H1 (cell line): ENCODE measurements at regions not wholly inside any gene's neighbourhood (a gene's known extent, or its start where the extent isn't known, plus 50 kb on each side); places are given as distances from the start of the nearest gene placed in this dataset.

Experiments
- CTCF ChIA-PET: fragments of 300-600 bp; sonication (Branson Sonifier 250); formaldehyde crosslinking; loops from one replicate; lab custom pipeline; 2021; ENCODE audit not compliant: partially characterized antibody; lab: Charles Lee
- POLR2A ChIA-PET: fragments of 300-600 bp; sonication (Branson Sonifier 250); formaldehyde crosslinking; loops from one replicate; lab custom pipeline; 2021; ENCODE audit warnings: inconsistent platforms; ENCODE audit not compliant: partially characterized antibody; lab: Charles Lee
- DNase-seq, 2 experiments: peaks; one replicate each; pipeline versions ENCODE4 v3.0.0 to v3.0.0-alpha.2; 2010 to 2022; ENCODE audit warnings: low spot score in 2 of 2, low read depth in 1 of 2, mixed read lengths in 1 of 2
- FAIRE-seq: peaks from 2 replicates; lab custom pipeline; 2011; peaks lifted over from hg19 to GRCh38; lab: Jason Lieb, UNC
- H2AFZ ChIP-seq: 2 replicates; pipeline ENCODE4 v1.8.1; 2012; ENCODE audit warnings: low read length, inconsistent platforms
- H2AK5ac ChIP-seq: 2 replicates; pipeline ENCODE4 v1.6.1; 2013; ENCODE audit warnings: low read depth, low read length
- H2BK120ac ChIP-seq: replicated peaks from 2 replicates; pipeline ENCODE3; 2013; ENCODE audit warnings: low read depth, low read length, inconsistent platforms
- H2BK12ac ChIP-seq: 2 replicates; pipeline ENCODE4 v1.6.1; 2013; ENCODE audit warnings: low read depth, low read length
- H2BK15ac ChIP-seq: 2 replicates; pipeline ENCODE4 v1.6.1; 2013; ENCODE audit warnings: low read length
- H2BK20ac ChIP-seq: 2 replicates; pipeline ENCODE4 v1.6.1; 2013; ENCODE audit warnings: low read length
- H2BK5ac ChIP-seq: 2 replicates; pipeline ENCODE4 v1.6.1; 2013; ENCODE audit warnings: low read depth, low read length
- H3K14ac ChIP-seq: 2 replicates; pipeline ENCODE4 v1.6.1; 2013; ENCODE audit warnings: inconsistent platforms; ENCODE audit not compliant: insufficient read length
- H3K18ac ChIP-seq: 2 replicates; pipeline ENCODE4 v1.6.1; 2013; ENCODE audit warnings: low read length; ENCODE audit errors: extremely low read depth
- H3K23ac ChIP-seq: 2 replicates; pipeline ENCODE4 v1.6.1; 2013; ENCODE audit warnings: inconsistent platforms; ENCODE audit not compliant: insufficient read length
- H3K23me2 ChIP-seq: 2 replicates; pipeline ENCODE4 v1.6.1; 2013; ENCODE audit warnings: low read depth, low read length
- H3K27ac ChIP-seq: 2 replicates; pipeline ENCODE4 v1.6.1; 2011; ENCODE audit warnings: low read depth, low read length, inconsistent platforms
- H3K27me3 ChIP-seq, 4 experiments: replicated peaks in 1 of 4; 1 replicate in 1 of 4; 2 replicates in 3 of 4; pipeline versions ENCODE4 v1.6.1 to v1.8.1; 2011 to 2013; ENCODE audit warnings: low read length in 3 of 4, mild to moderate bottlenecking in 3 of 4, inconsistent platforms in 2 of 4, mixed read lengths in 2 of 4, moderate library complexity in 1 of 4; ENCODE audit not compliant: control insufficient read depth in 3 of 4, insufficient read depth in 3 of 4; ENCODE audit errors: extremely low read depth in 1 of 4
- H3K36me3 ChIP-seq, 4 experiments: 2 replicates each; pipeline versions ENCODE4 v1.6.1 to v1.8.1; 2011 to 2013; ENCODE audit warnings: mild to moderate bottlenecking in 4 of 4, low read length in 3 of 4, moderate library complexity in 2 of 4, control low read depth in 1 of 4, inconsistent platforms in 1 of 4; ENCODE audit not compliant: insufficient read depth in 4 of 4, control insufficient read depth in 2 of 4
- H3K4ac ChIP-seq: replicated peaks from 2 replicates; pipeline ENCODE3; 2013; ENCODE audit warnings: low read length, low read depth, mixed read lengths, inconsistent platforms; ENCODE audit not compliant: insufficient read length
- H3K4me1 ChIP-seq, 4 experiments: replicated peaks in 1 of 4; 1 replicate in 1 of 4; 2 replicates in 3 of 4; pipeline versions ENCODE4 v1.6.1 to v1.8.1; 2011 to 2013; ENCODE audit warnings: low read length in 3 of 4, inconsistent platforms in 2 of 4, mixed read lengths in 1 of 4; ENCODE audit not compliant: insufficient read depth in 4 of 4, control insufficient read depth in 3 of 4
- H3K4me2 ChIP-seq, 2 experiments: 2 replicates each; pipeline versions ENCODE4 v1.6.1 to v1.8.1; 2011 to 2013; ENCODE audit warnings: low read depth in 2 of 2, low read length in 2 of 2, control low read depth in 1 of 2, inconsistent platforms in 1 of 2, mild to moderate bottlenecking in 1 of 2; ENCODE audit not compliant: insufficient read depth in 1 of 2
- H3K4me3 ChIP-seq, 4 experiments: fragments of 200-600, 300-600 bp in 1 of 4; sonication (generic), shearing (Covaris generic), sonication (Bioruptor Twin) in 1 of 4; 2 replicates each; pipeline versions ENCODE4 v1.5.1 to v1.8.1; 2011 to 2016; ENCODE audit warnings: low read length in 4 of 4, low read depth in 3 of 4, control low read depth in 2 of 4, inconsistent platforms in 2 of 4, mild to moderate bottlenecking in 2 of 4, mixed read lengths in 1 of 4, moderate library complexity in 1 of 4; ENCODE audit not compliant: insufficient read depth in 2 of 4; ENCODE audit errors: extremely low read depth in 1 of 4
- H3K56ac ChIP-seq: replicated peaks from 2 replicates; pipeline ENCODE3; 2013; ENCODE audit warnings: low read depth, mild to moderate bottlenecking, mixed read lengths, low read length, inconsistent platforms; ENCODE audit not compliant: insufficient read length
- H3K79me1 ChIP-seq: 2 replicates; pipeline ENCODE4 v1.6.1; 2013; ENCODE audit warnings: low read depth, low read length, control low read depth
- H3K79me2 ChIP-seq, 2 experiments: 2 replicates each; pipeline versions ENCODE4 v1.6.1 to v1.8.1; 2012 to 2013; ENCODE audit warnings: low read length in 2 of 2, mild to moderate bottlenecking in 2 of 2, inconsistent platforms in 1 of 2; ENCODE audit not compliant: insufficient read depth in 2 of 2, control insufficient read depth in 1 of 2
- H3K9ac ChIP-seq, 4 experiments: replicated peaks in 1 of 4; 1 replicate in 1 of 4; 2 replicates in 3 of 4; pipeline versions ENCODE4 v1.6.1 to v1.8.1; 2011 to 2013; ENCODE audit warnings: low read depth in 3 of 4, low read length in 3 of 4, control low read depth in 2 of 4, mild to moderate bottlenecking in 2 of 4, moderate library complexity in 2 of 4, inconsistent platforms in 1 of 4; ENCODE audit errors: extremely low read depth in 1 of 4
- H3K9me3 ChIP-seq, 2 experiments: 2 replicates each; pipeline versions ENCODE4 v1.6.1 to v1.8.1; 2012 to 2013; ENCODE audit warnings: mild to moderate bottlenecking in 2 of 2, moderate library complexity in 2 of 2, control low read depth in 1 of 2, inconsistent platforms in 1 of 2, low read depth in 1 of 2, low read length in 1 of 2, mixed read lengths in 1 of 2; ENCODE audit not compliant: insufficient read depth in 2 of 2
- H4K20me1 ChIP-seq, 2 experiments: replicated peaks in 1 of 2; 2 replicates each; pipeline versions ENCODE3 to v1.8.1; 2011 to 2013; ENCODE audit warnings: inconsistent platforms in 2 of 2, low read length in 2 of 2, mild to moderate bottlenecking in 1 of 2; ENCODE audit not compliant: insufficient read depth in 2 of 2, control insufficient read depth in 1 of 2
- H4K5ac ChIP-seq: 2 replicates; pipeline ENCODE4 v1.6.1; 2013; ENCODE audit warnings: low read length, low read depth, mixed read lengths, inconsistent platforms; ENCODE audit not compliant: insufficient read length
- H4K8ac ChIP-seq: 2 replicates; pipeline ENCODE4 v1.8.0; 2013; ENCODE audit warnings: mild to moderate bottlenecking, moderate library complexity, low read length, inconsistent platforms; ENCODE audit not compliant: insufficient read depth; ENCODE audit errors: extremely low read depth
- H4K91ac ChIP-seq: replicated peaks from 2 replicates; pipeline ENCODE3; 2013; ENCODE audit warnings: low read length, mixed read lengths, inconsistent platforms; ENCODE audit not compliant: insufficient read length
- ASH2L ChIP-seq: fragments of 200-600, 300-600 bp; sonication (generic); IDR thresholded peaks from one replicate; pipeline ENCODE4 v1.7.1; 2017; ENCODE audit warnings: low read length
- EZH2 ChIP-seq: fragments of 200-600 bp; sonication (generic); IDR thresholded peaks from 2 replicates; pipeline ENCODE4 v1.7.1; 2012; ENCODE audit warnings: low read depth, mild to moderate bottlenecking, moderate library complexity, low read length, inconsistent platforms; ENCODE audit not compliant: severe bottlenecking
- HDAC6 ChIP-seq: IDR thresholded peaks from one replicate; pipeline ENCODE4 v1.7.1; 2012; ENCODE audit warnings: low read depth, mild to moderate bottlenecking, inconsistent platforms, low read length, moderate library complexity
- JUN ChIP-seq: IDR thresholded peaks from 2 replicates; pipeline ENCODE4 v1.6.1; 2011; ENCODE audit warnings: low read depth, mild to moderate bottlenecking, improper control_type of control experiment, low read length
- KDM5A ChIP-seq: fragments of 200-600 bp; IDR thresholded peaks from 2 replicates; pipeline ENCODE4 v1.7.1; 2012; ENCODE audit warnings: mild to moderate bottlenecking, low read length, inconsistent platforms, mixed read lengths
- POLR2A ChIP-seq, 2 experiments: IDR thresholded peaks; 1 replicate in 1 of 2; 2 replicates in 1 of 2; pipeline ENCODE4 v1.6.1; 2011; ENCODE audit warnings: low read depth in 2 of 2, low read length in 2 of 2, mild to moderate bottlenecking in 2 of 2; ENCODE audit errors: control extremely low read depth in 1 of 2
- POLR2AphosphoS5 ChIP-seq: IDR thresholded peaks from 2 replicates; pipeline ENCODE4 v1.6.1; 2011; ENCODE audit warnings: low read depth, low read length
- RFX5 ChIP-seq: IDR thresholded peaks from 2 replicates; pipeline ENCODE4 v1.6.1; 2011; ENCODE audit warnings: low read depth, low read length, improper control_type of control experiment, borderline replicate concordance
- SP4 ChIP-seq: IDR thresholded peaks from 2 replicates; pipeline ENCODE4 v1.6.1; 2012; ENCODE audit warnings: low read length, inconsistent platforms
- SUZ12 ChIP-seq: fragments of 200-600 bp; sonication (generic); IDR thresholded peaks from 2 replicates; pipeline ENCODE4 v1.6.1; 2012; ENCODE audit warnings: mild to moderate bottlenecking, inconsistent platforms, low read length, moderate library complexity, mixed read lengths
- TAF1 ChIP-seq: IDR thresholded peaks from 2 replicates; pipeline ENCODE4 v1.6.1; 2011; ENCODE audit warnings: mild to moderate bottlenecking, low read depth, low read length
- TAF7 ChIP-seq: optimal IDR thresholded peaks from 2 replicates; pipeline ENCODE3; 2011; ENCODE audit warnings: low read depth, mild to moderate bottlenecking, inconsistent platforms, low read length, moderate library complexity, borderline replicate concordance
- TBP ChIP-seq: IDR thresholded peaks from 2 replicates; pipeline ENCODE4 v1.6.1; 2011; ENCODE audit warnings: low read depth, low read length, improper control_type of control experiment
- TCF12 ChIP-seq: IDR thresholded peaks from 2 replicates; pipeline ENCODE4 v1.6.1; 2011; ENCODE audit warnings: low read depth, mild to moderate bottlenecking, low read length
- TEAD4 ChIP-seq: IDR thresholded peaks from 2 replicates; pipeline ENCODE4 v1.6.1; 2012; ENCODE audit warnings: low read depth, low read length, inconsistent platforms, mixed read lengths
- WGBS, 2 experiments: shearing (Covaris generic) in 1 of 2; methylation state at CpG; one replicate each; pipeline versions ENCODE4 v1.1.6 to v1.1.7; 2013 to 2015; ENCODE audit warnings: low lambda C conversion rate in 2 of 2, mixed read lengths in 2 of 2, inconsistent platforms in 1 of 2, low coverage in 1 of 2, missing lambda C conversion rate in 1 of 2; ENCODE audit not compliant: insufficient replicate concordance in 2 of 2, insufficient coverage in 1 of 2, insufficient read length in 1 of 2; ENCODE audit errors: extremely low coverage in 1 of 2, missing lambda C conversion rate in 1 of 2; 5-methylcytosine and 5-hydroxymethylcytosine counted together

DNA sequence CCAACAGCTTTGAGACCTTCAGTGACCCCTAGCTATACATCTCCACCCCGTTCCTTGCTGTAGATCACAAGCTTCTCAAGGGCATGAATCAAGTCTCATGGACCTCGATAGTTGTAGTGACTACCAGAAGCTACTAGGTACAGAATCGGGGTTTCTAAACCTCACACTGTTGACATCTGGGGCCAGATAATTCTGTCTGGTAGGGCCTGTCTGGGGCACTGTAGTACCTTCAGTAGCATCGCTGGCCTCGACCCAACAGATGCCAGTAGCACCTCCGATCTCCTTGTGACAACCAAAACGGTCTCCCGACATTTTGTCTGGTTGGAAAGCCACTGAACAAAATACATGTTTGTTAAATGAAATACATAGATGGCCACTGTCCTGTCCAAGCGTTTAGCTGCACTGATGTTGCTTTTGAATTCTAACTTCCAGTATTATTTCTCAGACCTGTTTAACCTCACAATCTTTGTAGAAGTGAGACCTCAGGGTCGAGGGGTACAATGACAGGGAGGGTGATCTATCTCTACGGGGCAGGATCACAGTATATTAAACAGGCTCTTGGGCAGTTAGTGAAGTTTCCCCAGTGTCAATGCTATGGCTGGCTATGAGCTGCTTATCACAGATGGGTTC lies 262.5 kb upstream of the IGF1R start:
- Histone ChIP-seq H3K9me3 (no peaks in the 10 kb centered on the region), H2BK15ac (no peak overlapping the region), H2AFZ (no peak overlapping the region), H3K14ac (no peak overlapping the region), H3K4ac (no peak overlapping the region), H2BK20ac (no peak overlapping the region), H3K18ac (no peak overlapping the region), H3K23me2 (no peaks in the 10 kb centered on the region), H4K5ac (no peak overlapping the region), H3K4me3 (no peak overlapping the region), H2BK5ac (no peak overlapping the region), H3K56ac (no peak overlapping the region), H4K20me1 (no peaks in the 10 kb centered on the region), H3K27me3 (no peaks in the 10 kb centered on the region; a peak in 1 of 7 replicates), H3K4me2 (no peak overlapping the region), H2BK12ac (no peak overlapping the region), H2BK120ac (no peak overlapping the region), H2AK5ac (no peak overlapping the region), H4K8ac (no peak overlapping the region), H3K23ac (no peak overlapping the region), H3K79me1 (no peaks in the 10 kb centered on the region), H3K4me1 (peaks cover 0 to 5% (median 2%) of the 10 kb centered on the region in 4 experiments; a peak in 2 of 7 replicates), H3K36me3 (no peaks in the 10 kb centered on the region), H4K91ac (no peak overlapping the region), H3K79me2 (no peaks in the 10 kb centered on the region), H3K27ac (no peak overlapping the region), H3K9ac (no peak overlapping the region)
- 85% methylated on average over 11 of the region's 11 CpGs; no CpG with 5 or more reads in 1 of the 2 experiments for WGBS, 2 experiments
- no peak for DNase-seq
- POLR2A ChIA-PET: no interaction called here
- CTCF ChIA-PET: interaction anchor here (1.0 to 1.9 kb wide), 5 partner anchors 8 to 78 kb away, joined by 3 to 11 read pairs (median 6); no protein-coding TSS in a partner anchor
- FAIRE-seq: no peak
- TF ChIP-seq TBP: no peak
- TF ChIP-seq ASH2L: no peak
- TF ChIP-seq POLR2AphosphoS5: no peak
- TF ChIP-seq POLR2A (IDR thresholded peaks at IDR 0.05; ENCODE audit: control extremely low read depth in 1 of 2, low read depth in 2 of 2, low read length in 2 of 2): no peak
- TF ChIP-seq TEAD4: no peak
- no peak for TF ChIP-seq TAF7
- TF ChIP-seq HDAC6: no peak
- TF ChIP-seq KDM5A: no peak
- TF ChIP-seq RFX5: no peak
- TF ChIP-seq EZH2: no peak
- TF ChIP-seq TAF1: no peak
- TF ChIP-seq SUZ12: no peak
- no peak for TF ChIP-seq JUN
- no peak for TF ChIP-seq SP4
- TF ChIP-seq TCF12: no peak
